SK-N-MC (cell line): ENCODE measurements at regions not wholly inside any gene's neighbourhood (a gene's known extent, or its start where the extent isn't known, plus 50 kb on each side); places are given as distances from the start of the nearest gene placed in this dataset.

Source experiments
- EZH2 ChIP-seq: fragments of 200-600 bp; sonication (generic); IDR thresholded peaks from one replicate; pipeline ENCODE4 v1.6.1; 2017; ENCODE audit warnings: antibody characterized with exemption
- FOXP2 ChIP-seq: optimal IDR thresholded peaks from 2 replicates; pipeline ENCODE3; 2011; ENCODE audit warnings: mild to moderate bottlenecking, moderate library complexity; ENCODE audit not compliant: insufficient read depth; ENCODE audit errors: extremely low read length, control extremely low read depth
- POLR2AphosphoS5 ChIP-seq: IDR thresholded peaks from 2 replicates; pipeline ENCODE4 v1.6.1; 2012; ENCODE audit warnings: mild to moderate bottlenecking, low read depth, low read length, borderline replicate concordance

DNA sequence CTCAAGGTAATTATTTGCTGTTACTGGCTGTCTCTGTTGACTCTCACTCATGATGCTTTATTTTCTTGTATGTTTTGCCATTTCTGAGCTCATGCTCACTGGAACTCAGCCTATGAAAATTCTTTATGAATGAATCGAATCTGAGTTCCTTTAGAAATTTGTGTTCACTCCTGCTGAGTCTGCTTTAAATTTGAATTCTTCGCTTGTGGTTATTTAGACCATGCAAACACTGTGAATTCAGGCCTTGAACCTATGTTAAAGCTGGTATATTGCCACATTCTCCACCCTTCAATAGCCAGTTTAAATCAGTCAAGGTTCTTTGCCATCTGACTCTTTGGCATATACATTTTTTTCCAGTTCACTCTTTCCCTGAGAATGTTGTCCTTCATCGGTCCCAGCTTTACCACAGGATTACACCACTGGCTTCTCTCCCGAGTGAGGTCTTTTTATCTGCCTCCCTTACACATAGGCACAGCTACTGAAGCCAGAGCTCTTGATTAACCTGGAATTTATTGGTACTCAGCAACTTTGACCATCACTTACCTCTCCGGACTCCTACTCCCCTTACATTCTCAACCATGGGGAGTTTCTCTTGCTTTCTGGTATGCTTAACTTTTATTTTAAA lies 400.6 kb downstream of the VPS13C start:
- no peak for TF ChIP-seq POLR2AphosphoS5
- no peak for TF ChIP-seq EZH2
- TF ChIP-seq FOXP2: no peak
